COLO668 (cell line): ENCODE measurements at regions not wholly inside any gene's neighbourhood (a gene's known extent, or its start where the extent isn't known, plus 50 kb on each side); places are given as distances from the start of the nearest gene placed in this dataset.
A peak's percentile ranks its signal among the peaks of the same experiment; 100 is the strongest.

Experiments used
- DNase-seq: peaks from one replicate; lab custom pipeline; 2025; ENCODE audit not compliant: unreplicated experiment; lab: John Stamatoyannopoulos, UW

GRCh38 chr22:48888466-48889208, 939.0 kb downstream of the BRD1 start:
- no peak for DNase-seq

- DNase-seq: no peak
Measured at GRCh38 chr22:48887394-48888332, 940.0 kb downstream of the BRD1 start.

- peak; percentile 79 for DNase-seq
Measured at GRCh38 chr22:48886604-48887393, 940.9 kb downstream of the BRD1 start.

- DNase-seq: peak; percentile 66
Measured at GRCh38 chr22:48885919-48886305, 941.8 kb downstream of the BRD1 start.

GRCh38 chr22:48885271-48885918, 942.3 kb downstream of the BRD1 start:
- no peak for DNase-seq

GRCh38 chr22:48884786-48885185, 942.9 kb downstream of the BRD1 start:
- DNase-seq: no peak

- DNase-seq: no peak
Measured at GRCh38 chr22:48884324-48884723, 943.3 kb downstream of the BRD1 start.

GRCh38 chr22:48883211-48883960, 944.3 kb downstream of the BRD1 start:
- DNase-seq: no peak

GRCh38 chr22:48882636-48883200, 945.0 kb downstream of the BRD1 start:
- no peak for DNase-seq

- DNase-seq: no peak
Measured at GRCh38 chr22:48881326-48881980, 946.2 kb downstream of the BRD1 start.

- DNase-seq: no peak
Measured at GRCh38 chr22:48880749-48881148, 946.9 kb downstream of the BRD1 start.

GRCh38 chr22:48876951-48877350, 950.7 kb downstream of the BRD1 start:
- no peak for DNase-seq

GRCh38 chr22:48874956-48875355, 952.7 kb downstream of the BRD1 start:
- no peak for DNase-seq

- no peak for DNase-seq
Measured at GRCh38 chr22:48873191-48873520, 954.5 kb downstream of the BRD1 start.

- DNase-seq: no peak
Measured at GRCh38 chr22:48872271-48873190, 955.1 kb downstream of the BRD1 start.

GRCh38 chr22:48871176-48871840, 956.4 kb downstream of the BRD1 start:
- no peak for DNase-seq

- DNase-seq: no peak
Measured at GRCh38 chr22:48870436-48870835, 957.2 kb downstream of the BRD1 start.

- DNase-seq: no peak
Measured at GRCh38 chr22:48869788-48870187, 957.9 kb downstream of the BRD1 start.
